NCI-H146 (cell line): ENCODE measurements at regions not wholly inside any gene's neighbourhood (a gene's known extent, or its start where the extent isn't known, plus 50 kb on each side); places are given as distances from the start of the nearest gene placed in this dataset.

ENCODE experiments used
- DNase-seq: peaks from one replicate; lab custom pipeline; 2025; lab: John Stamatoyannopoulos, UW

- DNase-seq = no peak
These were observed 56.8 kb upstream of the TPM1 start for GRCh38 chr15:62985768-62986167.

DNA sequence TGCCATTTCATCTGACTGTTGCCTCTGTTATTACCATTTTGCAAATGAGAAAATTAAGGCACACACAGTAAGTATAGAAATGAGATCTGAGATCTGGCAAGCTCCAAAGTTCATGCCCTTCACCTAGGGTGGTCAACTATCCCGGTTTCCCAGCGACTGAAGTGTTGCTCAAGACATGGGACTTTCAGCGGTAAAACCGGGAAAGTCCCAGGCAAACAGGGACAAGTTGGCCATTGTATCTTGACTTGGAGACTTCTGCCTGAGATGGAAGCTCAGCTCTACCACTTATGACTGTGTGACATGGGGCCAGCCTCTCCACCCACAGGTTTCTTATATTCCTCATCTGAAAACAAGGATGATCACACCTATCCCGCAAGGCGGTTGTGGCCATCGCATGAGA is 55.6 kb upstream of the TPM1 start:
- no peak for DNase-seq

DNA sequence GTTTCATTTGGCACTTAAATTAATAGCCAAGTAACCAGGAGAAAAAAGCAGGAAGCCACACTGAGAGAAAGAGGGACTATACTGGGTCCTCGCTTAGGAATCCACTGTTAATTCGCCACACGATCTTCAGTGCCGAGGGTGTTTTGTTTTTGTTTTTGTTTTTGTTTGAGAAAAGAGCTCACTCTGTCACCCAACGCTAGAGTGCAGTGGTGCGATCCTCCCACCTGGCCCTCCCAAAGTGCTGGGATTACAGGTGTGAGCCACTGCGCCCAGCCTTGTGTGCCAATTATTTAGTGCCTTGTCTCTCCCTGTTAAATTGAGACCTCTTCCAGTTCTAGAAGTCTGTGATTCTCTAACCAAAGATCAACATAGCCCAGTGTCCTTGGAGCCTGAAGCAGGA is 53.8 kb upstream of the TPM1 start:
- DNase-seq = no peak

DNA sequence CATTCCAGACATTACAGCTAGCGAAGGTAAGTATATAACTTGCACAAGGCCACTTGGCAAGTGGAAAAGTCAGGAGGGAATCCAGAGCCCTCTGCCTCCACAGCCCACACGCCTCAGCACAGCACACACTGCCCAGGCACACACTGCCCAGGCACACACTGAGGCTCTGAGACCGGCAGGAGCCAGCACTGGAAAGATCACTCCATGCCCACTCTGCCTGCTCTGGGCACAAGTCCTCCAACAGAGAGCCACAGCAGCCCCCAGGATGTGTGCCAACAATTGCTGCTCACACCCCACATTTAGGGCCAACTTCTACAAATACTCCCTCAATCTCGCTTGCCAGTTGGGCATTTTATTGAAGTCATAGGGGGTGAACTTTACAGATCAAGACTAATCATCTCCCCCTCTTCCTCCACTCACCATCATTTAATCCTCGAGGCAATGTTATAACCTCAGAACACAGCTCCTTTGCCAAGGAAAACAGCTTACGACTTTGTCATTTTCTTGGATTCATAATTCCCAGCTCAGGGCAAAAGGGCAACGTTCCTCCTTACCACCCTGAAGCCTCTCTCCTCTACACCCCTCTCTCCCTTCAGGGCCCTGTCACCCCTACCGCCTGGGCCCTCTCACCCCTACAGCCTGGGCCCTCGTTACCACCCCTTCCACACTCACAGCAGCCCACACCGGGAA is 53.0 kb upstream of the TPM1 start:
- DNase-seq = no peak

- no peak for DNase-seq
These were observed 50.8 kb upstream of the TPM1 start for GRCh38 chr15:62991698-62992097.

- DNase-seq = no peak
These were observed 50.2 kb upstream of the TPM1 start for GRCh38 chr15:62992302-62992701.
